ENCODE measurements at regions not wholly inside any gene's neighbourhood (a gene's known extent, or its start where the extent isn't known, plus 50 kb on each side); places are given as distances from the start of the nearest gene placed in this dataset.

DNA sequence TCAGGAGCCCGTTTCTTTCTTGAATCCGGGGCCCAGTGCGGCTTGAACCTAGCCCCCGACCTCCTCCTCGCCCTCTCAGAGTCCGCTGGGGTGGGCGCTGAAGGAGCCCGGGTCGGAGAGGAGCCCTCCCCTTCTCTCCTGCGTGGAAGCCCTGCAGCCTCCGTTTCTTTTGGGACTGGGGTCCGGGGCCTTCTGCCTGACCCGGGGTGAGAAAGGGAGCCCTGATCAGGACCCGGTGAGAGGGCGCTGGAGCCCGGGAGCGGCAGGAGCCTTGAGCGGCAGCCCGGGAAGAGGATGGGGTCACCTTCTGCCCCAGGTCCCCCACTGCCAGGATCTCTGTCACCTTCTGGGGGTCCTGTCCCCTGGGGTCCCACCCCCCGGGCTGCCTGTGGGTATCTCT is 162.3 kb downstream of the ZNF33B start:
- no peaks in the 10 kb centered on the region for H3K36me3 ChIP-seq (ENCODE audit: low read depth)
- ChIA-PET CTCF (no interaction called here), POLR2A (ENCODE audit: unreplicated experiment) (no interaction called here)
- no peak overlapping the region for H3K4me3 ChIP-seq
- no peak for TF ChIP-seq CTCF (conservative IDR thresholded peaks at IDR 0.05)
- TF ChIP-seq EZH2 (IDR thresholded peaks at IDR 0.05; ENCODE audit: low read depth), result no peak
- intact Hi-C loops (cut with micrococcal nuclease; ENCODE audit: unreplicated experiment), result no loop called here
- H2AFZ ChIP-seq, result no peak overlapping the region
- H3K4me2 ChIP-seq, result no peak overlapping the region
- H3K4me1 ChIP-seq (replicated peaks; ENCODE audit: insufficient read depth), result no peaks in the 10 kb centered on the region
- H3K27ac ChIP-seq, result no peak overlapping the region
- no peaks in the 10 kb centered on the region for H3F3A ChIP-seq (ENCODE audit: insufficient read depth, low read depth)
- H3K27me3 ChIP-seq (ENCODE audit: insufficient read depth, low read depth), result peaks cover 2% of the 10 kb centered on the region; the same call in 1 of the 2 replicates
- no TSS peak for BruUV-seq (replicated peaks)
- H3K9me3 ChIP-seq (ENCODE audit: insufficient read depth, low read depth), result no peaks in the 10 kb centered on the region
- no peak for DNase-seq
- H3K9me2 ChIP-seq (ENCODE audit: insufficient read depth), result no peaks in the 10 kb centered on the region
- no peaks in the 10 kb centered on the region for H4K20me1 ChIP-seq (ENCODE audit: insufficient read depth)
- no peaks in the 10 kb centered on the region for H3K79me2 ChIP-seq (ENCODE audit: low read depth)

- H2AFZ ChIP-seq, result no peak overlapping the region
These were observed 162.9 kb downstream of the ZNF33B start for GRCh38 chr10:42475168-42476098.

GRCh38 chr10:42454313-42454712 is 184.1 kb downstream of the ZNF33B start:
- POLR2A ChIA-PET (ENCODE audit: unreplicated experiment), result no interaction called here
- no peak for DNase-seq
- TF ChIP-seq EZH2 (IDR thresholded peaks at IDR 0.05; ENCODE audit: low read depth), result no peak
- no peak for TF ChIP-seq CTCF (conservative IDR thresholded peaks at IDR 0.05)
- Histone ChIP-seq H3K27me3 (ENCODE audit: insufficient read depth, low read depth) (0 out of 2 replicates have a peak, but pooled peaks cover 12% of the 10 kb centered on the region), H3K9me2 (ENCODE audit: insufficient read depth) (no peaks in the 10 kb centered on the region), H3K4me2 (no peak overlapping the region), H3K79me2 (ENCODE audit: low read depth) (no peaks in the 10 kb centered on the region), H4K20me1 (ENCODE audit: insufficient read depth) (no peaks in the 10 kb centered on the region), H3K36me3 (ENCODE audit: low read depth) (no peaks in the 10 kb centered on the region), H3K4me1 (replicated peaks; ENCODE audit: insufficient read depth) (no peaks in the 10 kb centered on the region), H2AFZ (no peak overlapping the region), H3K9me3 (ENCODE audit: insufficient read depth, low read depth) (no peaks in the 10 kb centered on the region), H3K4me3 (no peak overlapping the region), H3F3A (ENCODE audit: insufficient read depth, low read depth) (no peaks in the 10 kb centered on the region), H3K27ac (no peak overlapping the region)
- no TSS peak for BruUV-seq (replicated peaks)
- intact Hi-C loops (cut with micrococcal nuclease; ENCODE audit: unreplicated experiment), result no loop called here
- CTCF ChIA-PET, result no interaction called here

More at GRCh38 chr10:42475168-42476098, 162.9 kb downstream of the ZNF33B start:
- no peaks in the 10 kb centered on the region for H4K20me1 ChIP-seq (ENCODE audit: insufficient read depth)
- no peaks in the 10 kb centered on the region for H3K9me2 ChIP-seq (ENCODE audit: insufficient read depth)
- no peaks in the 10 kb centered on the region for H3F3A ChIP-seq (ENCODE audit: insufficient read depth, low read depth)
- H3K4me1 ChIP-seq (replicated peaks; ENCODE audit: insufficient read depth), result no peaks in the 10 kb centered on the region
- no TSS peak for BruUV-seq (replicated peaks)
- H3K4me3 ChIP-seq, result no peak overlapping the region
- POLR2A ChIA-PET (ENCODE audit: unreplicated experiment), result no interaction called here
- CTCF ChIA-PET, result no interaction called here
- no peaks in the 10 kb centered on the region for H3K9me3 ChIP-seq (ENCODE audit: insufficient read depth, low read depth)
- DNase-seq, result no peak
- no peak overlapping the region for H3K4me2 ChIP-seq
- no peak for TF ChIP-seq CTCF (conservative IDR thresholded peaks at IDR 0.05)
- no peak for TF ChIP-seq EZH2 (IDR thresholded peaks at IDR 0.05; ENCODE audit: low read depth)
- H3K27me3 ChIP-seq (ENCODE audit: insufficient read depth, low read depth), result peaks cover 2% of the 10 kb centered on the region; the same call in 1 of the 2 replicates
- H3K36me3 ChIP-seq (ENCODE audit: low read depth), result no peaks in the 10 kb centered on the region
- no peaks in the 10 kb centered on the region for H3K79me2 ChIP-seq (ENCODE audit: low read depth)
- intact Hi-C loops (cut with micrococcal nuclease; ENCODE audit: unreplicated experiment), result no loop called here
- no peak overlapping the region for H3K27ac ChIP-seq

Measured in PC-9 (cell line).